ENCODE measurements at regions not wholly inside any gene's neighbourhood (a gene's known extent, or its start where the extent isn't known, plus 50 kb on each side); places are given as distances from the start of the nearest gene placed in this dataset.
"Not testable (repeated sequence)": the region's sequence is repeated elsewhere in the genome, so short reads cannot be mapped to it uniquely, and the experiment has no call there.

- DNase-seq: no peak
Measured at GRCh38 chr6:76942203-76942966, 520.9 kb downstream of the HTR1B start.

GRCh38 chr6:76940191-76940590 lies 523.1 kb downstream of the HTR1B start:
- no peak for DNase-seq

GRCh38 chr6:76914737-76915136 lies 548.6 kb downstream of the HTR1B start:
- no peak for DNase-seq

- not testable (repeated sequence) for DNase-seq
Measured at GRCh38 chr6:76905541-76905940, 557.8 kb downstream of the HTR1B start.

DNA sequence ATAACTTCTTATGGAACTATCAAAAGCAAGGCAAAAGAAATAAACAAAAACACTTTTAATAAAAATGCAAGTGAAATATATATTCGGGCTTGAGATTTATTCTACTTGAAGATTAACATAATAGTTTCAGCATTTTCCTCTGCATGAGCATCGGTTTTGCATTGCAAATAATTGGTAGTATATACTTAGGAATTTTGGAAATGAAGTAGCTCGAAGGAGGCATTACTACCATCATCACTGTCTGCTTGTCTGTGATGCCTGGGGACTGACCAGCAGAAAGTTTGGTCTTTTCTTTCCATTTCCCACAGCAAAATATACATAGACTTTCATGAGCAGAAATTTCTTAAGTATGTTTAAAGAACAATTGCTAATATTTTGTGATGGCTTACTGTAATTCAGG lies 570.7 kb downstream of the HTR1B start:
- DNase-seq: no peak

DNA sequence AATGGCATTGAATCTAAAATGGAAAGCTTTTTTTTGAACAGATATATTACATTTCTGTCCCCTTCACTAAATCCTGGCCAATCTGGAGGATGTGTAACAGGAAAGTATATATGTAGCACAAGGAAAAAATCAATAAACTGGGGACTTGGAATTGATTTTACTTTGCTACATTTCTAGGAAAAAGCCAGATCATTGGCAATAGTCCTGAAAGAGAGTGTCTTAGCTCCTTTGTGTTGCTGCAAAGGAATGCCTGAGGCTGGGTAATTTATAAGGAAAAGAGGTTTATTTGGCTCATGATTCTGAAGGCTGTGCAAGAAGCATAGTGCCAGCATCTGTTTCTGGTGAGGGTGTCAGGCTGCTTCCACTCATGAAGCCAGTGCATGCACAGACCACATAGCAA lies 574.9 kb downstream of the HTR1B start:
- no peak for DNase-seq

DNA sequence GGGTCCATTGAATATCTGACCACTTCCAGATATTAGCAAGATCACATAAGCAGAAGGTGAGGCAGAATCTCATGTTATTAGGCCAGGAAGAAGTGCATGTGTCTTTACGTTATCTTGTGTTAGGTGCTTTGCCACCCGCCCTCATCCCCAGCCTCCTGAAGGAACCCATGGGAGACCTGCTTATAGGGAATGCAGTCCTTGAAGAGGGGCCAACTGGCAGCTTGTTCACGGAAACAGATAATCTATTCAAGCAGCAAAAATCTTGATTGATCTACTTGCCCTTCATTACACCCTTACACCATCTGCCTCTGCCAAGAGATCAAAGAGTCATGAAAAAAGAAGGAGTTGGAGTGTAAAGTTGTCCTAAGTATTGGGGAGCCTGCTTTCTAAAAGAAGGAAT lies 576.4 kb downstream of the HTR1B start:
- no peak for DNase-seq

- no peak for DNase-seq
Measured at GRCh38 chr6:76885861-76886301, 577.4 kb downstream of the HTR1B start.

DNA sequence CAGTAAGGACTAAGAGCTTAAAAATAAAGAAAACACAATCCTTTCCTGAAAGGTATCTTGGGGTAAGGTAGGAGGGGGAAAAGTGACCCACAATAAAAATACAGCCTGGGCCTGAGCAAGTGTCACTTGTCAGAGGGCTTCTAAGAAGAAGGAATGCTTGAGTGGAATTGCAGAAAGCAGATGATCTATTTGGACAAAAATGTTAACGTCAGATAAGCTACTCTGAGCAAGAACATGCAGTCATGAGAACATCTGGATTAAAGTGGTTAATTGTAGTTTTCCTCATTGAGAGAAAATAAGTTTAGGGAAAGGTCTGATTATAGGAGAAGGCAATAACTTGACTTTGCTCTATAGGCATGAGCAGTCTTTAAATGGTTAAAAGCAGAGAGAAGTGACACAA lies 581.9 kb downstream of the HTR1B start:
- no peak for DNase-seq

GRCh38 chr6:76876922-76877553 lies 586.3 kb downstream of the HTR1B start:
- DNase-seq: peak; percentile 16

DNA sequence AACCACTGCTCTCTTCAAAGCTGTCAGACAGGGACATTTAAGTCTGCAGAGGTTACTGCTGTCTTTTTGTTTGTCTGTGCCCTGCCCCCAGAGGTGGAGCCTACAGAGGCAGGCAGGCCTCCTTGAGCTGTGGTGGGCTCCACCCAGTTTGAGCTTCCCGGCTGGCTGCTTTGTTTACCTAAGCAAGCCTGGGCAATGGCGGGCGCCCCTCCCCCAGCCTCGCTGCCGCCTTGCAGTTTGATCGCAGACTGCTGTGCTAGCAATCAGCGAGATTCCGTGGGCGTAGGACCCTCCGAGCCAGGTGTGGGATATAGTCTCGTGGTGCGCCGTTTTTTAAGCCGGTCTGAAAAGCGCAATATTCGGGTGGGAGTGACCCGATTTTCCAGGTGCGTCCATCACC lies 586.9 kb downstream of the HTR1B start:
- DNase-seq: not testable (repeated sequence)

- no peak for DNase-seq
Measured at GRCh38 chr6:76867182-76867581, 596.1 kb downstream of the HTR1B start.

GRCh38 chr6:76866091-76866915 lies 597.0 kb downstream of the HTR1B start:
- no peak for DNase-seq

DNA sequence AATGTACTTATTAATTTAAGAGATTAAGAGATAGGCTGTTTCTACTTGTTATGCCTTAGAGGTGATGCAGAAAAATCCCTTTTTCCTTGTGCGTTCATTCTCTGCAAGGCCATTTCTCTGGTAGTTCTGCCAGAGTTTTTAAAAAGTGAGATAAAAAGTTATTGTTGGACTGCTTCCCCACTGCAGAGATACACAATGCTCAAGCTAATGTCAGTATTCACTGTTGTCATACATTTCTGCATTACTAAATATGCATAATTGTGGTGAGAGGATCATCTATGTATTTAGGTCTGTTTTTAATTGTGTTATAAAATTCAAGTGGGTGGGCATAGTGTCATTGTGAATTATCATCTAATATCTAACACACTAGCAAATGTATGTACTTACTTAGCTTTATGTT lies 600.4 kb downstream of the HTR1B start:
- DNase-seq: no peak

GRCh38 chr6:76861403-76861802 lies 601.9 kb downstream of the HTR1B start:
- peak; percentile 28 for DNase-seq

DNA sequence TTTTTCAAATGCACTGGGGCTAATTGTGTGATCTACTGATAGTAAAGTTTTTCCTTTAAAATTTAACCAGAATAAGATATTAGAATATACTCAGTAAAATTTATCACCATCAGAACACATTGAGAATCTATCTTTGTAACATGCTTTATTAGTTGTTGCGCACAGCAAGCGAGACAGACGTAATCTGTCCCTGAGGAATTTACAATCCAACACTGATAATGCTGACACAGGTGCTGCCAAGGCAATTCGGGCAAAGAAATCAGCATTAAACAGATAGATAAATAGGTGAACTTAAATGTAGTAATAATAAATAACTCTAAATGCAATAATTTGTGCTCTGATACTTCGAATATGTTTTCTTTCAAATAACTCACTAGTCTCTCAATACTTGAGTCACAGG lies 607.2 kb downstream of the HTR1B start:
- no peak for DNase-seq

DNA sequence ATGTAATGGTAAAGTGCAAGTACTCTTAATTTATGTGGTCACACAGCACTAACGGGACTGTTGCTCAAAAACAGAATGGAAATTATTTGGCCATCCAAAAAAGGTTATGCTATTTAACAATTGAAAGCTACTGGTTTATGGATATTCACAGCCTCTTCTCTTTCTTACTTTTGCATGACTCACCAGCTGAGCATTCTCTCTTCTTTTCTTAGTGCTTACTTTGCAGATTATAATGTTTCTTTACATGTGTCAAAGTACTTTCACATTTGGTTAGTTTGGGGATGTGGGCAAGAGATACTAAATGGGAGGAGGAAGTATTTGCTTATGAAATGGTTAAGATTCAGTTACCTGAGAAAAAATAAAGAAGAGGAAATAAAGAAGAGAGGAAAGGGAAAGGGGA lies 610.5 kb downstream of the HTR1B start:
- DNase-seq: no peak

- not testable (repeated sequence) for DNase-seq
Measured at GRCh38 chr6:76849274-76849970, 613.9 kb downstream of the HTR1B start.

DNA sequence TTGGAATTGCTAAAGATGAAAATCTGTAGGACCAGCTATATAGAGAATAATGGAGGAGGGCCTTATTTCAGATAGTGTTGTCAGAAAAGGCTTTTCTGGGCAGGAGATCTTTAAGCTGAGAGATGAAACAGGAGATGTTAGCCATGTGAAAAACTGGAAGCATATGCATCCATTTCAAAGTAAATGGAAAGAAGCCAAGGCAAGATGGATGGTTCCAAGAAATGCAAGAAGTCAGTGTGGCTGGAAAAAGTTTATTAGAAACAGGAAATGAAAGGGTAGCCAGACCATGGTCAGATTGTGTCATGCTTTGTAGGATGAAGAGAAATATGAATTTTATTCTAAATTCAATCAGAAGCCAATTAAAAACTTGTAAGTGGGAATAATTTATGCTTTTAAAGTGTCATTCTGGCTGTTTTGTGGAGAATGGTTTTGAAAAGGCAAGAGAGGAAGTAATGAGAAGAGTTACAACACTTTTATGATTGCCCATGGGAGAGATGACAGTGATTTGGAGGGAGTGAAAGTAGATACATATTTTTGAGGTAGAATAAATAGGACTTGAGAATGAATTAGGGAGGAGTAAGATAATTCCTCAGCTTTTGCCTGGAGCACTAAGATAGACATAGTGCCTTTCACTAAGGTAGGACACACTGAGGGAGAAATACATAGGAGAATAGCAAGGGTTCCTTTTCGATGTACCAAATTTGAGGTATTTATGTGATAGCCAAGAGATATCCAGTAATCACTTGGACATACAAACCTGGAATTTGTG lies 620.1 kb downstream of the HTR1B start:
- no peak for DNase-seq

DNA sequence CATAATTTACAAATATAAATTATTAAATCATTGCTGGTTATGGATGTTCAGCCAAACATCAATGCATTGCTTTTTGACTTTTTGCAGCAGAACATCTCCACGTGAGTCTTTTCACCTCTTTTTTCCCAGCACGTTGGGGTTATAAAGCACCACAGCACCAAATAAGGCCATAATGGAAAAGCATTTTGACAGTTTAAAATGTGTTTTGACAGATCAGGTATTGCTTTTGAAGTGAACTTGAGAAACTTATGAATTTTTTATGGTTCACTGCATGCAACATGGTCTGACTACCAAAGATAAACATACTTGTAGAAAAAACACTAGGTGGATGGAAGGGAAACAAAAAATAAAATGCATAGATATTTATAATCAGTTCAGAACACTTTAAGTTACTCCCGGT lies 622.4 kb downstream of the HTR1B start:
- no peak for DNase-seq

DNA sequence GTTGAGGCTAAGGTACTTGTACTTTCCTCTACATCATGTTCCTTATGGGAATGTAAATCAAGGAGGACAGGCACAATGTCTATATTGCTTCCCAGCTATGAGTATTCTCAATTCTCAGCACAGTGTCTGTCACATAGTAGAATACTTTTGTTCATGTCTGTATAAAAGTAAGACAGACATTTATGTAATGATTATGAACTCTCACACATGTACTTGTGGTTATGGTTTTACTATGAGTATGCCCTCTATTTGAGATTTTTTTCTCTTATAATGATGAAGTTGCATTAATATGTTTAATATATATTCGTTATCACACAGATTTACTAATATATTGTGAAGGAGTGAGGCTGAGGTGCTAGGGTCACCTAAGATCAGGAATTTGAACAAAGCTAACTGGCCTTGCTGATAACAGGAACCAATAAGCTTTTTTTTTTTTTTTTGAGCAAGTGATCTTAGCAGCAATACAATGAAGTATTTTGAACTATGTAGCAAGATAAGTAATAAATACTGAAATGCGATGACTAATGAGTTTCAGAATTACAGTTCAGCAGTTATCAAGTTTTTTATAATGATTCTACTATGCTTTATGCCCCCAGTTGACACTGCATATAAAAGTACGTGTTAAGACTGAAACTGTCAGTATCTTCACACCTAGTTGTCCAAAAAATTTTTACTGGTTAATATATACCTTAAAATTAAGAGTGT lies 623.1 kb downstream of the HTR1B start:
- DNase-seq: no peak

DNA sequence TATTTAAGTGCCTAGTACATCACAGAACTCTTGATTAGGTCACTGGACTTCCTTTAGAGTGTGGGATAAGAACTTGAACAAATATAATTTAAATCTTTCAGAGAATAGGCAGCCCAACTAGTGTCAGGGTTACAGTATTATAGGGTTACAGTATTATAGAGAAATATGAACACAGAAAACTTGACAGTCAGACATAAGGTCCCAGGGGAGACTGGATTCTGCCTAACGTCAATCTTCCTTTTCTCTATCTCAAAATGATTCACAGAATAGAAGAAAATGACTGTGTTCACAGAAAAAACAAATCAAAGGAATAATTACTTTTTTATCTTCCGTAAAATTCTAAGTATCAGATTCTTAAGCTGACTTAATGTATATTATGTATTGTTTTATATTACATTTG lies 623.8 kb downstream of the HTR1B start:
- no peak for DNase-seq
